GM12874 (cell line): ENCODE measurements at regions not wholly inside any gene's neighbourhood (a gene's known extent, or its start where the extent isn't known, plus 50 kb on each side); places are given as distances from the start of the nearest gene placed in this dataset.

ENCODE experiments used
- TF ChIP-seq, protein P1 (sequence below): IDR thresholded peaks from 2 replicates; pipeline ENCODE4 v1.5.1; 2011; ENCODE audit warnings: low read depth, mild to moderate bottlenecking, control low read depth, low read length, moderate library complexity; ENCODE audit not compliant: insufficient read depth

DNA sequence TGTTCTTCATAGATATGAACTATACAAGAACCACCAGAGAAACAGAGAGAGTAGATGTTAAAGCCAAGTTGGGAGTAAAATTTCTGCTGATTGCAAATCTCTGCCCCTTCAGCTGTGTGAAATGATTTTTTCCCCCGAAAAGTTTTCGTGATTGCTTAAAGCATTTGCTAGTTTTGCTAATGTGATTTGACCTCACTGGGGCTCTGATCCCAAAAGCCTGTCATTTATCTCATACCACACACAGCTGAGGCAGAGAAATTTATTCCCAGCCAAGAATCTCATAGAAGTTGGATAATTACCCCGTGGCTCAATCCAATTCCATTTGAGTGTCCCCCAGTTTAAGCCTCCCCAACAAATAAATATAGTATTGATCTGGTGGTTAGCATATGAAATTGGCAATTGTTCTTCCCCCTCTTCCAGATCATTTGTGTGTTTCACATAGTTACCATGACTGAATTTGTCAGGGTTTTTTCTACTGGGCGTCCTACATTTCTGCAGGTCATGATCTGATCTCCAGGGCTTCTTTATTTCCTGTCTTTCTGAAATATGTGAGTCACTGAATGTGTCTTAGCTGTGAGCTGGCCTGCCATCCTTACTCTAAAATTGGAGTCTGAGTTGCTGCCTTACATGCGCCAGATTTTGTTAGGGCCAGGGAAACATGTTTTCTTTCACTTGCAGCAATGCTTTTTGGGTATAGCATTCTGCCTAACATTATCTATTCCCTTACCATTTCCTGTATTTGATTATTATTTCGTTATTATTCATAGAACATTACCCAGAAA, 167.5 kb upstream of the FRMPD4 start:
- TF ChIP-seq, protein P1, sequence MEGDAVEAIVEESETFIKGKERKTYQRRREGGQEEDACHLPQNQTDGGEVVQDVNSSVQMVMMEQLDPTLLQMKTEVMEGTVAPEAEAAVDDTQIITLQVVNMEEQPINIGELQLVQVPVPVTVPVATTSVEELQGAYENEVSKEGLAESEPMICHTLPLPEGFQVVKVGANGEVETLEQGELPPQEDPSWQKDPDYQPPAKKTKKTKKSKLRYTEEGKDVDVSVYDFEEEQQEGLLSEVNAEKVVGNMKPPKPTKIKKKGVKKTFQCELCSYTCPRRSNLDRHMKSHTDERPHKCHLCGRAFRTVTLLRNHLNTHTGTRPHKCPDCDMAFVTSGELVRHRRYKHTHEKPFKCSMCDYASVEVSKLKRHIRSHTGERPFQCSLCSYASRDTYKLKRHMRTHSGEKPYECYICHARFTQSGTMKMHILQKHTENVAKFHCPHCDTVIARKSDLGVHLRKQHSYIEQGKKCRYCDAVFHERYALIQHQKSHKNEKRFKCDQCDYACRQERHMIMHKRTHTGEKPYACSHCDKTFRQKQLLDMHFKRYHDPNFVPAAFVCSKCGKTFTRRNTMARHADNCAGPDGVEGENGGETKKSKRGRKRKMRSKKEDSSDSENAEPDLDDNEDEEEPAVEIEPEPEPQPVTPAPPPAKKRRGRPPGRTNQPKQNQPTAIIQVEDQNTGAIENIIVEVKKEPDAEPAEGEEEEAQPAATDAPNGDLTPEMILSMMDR = no peak

DNA sequence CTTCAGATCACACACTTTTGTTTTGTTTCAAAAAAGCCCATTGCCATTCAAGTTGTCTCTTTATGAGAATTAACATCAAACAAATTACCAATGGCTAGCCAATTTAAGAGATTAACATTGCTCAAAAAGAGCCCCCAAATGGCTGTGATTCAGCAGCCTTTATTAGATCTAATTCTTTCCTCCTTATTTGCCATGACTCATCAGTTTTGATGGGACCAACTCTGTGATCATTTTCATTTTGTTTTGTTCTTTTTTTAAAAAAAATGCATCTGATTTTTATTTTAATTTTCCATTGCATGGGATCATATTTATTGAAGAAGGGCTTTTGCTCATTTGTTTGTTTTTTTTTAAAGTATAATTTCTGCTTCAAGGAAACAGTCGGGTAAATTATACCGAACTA, 161.6 kb upstream of the FRMPD4 start:
- TF ChIP-seq, protein P1 = no peak

DNA sequence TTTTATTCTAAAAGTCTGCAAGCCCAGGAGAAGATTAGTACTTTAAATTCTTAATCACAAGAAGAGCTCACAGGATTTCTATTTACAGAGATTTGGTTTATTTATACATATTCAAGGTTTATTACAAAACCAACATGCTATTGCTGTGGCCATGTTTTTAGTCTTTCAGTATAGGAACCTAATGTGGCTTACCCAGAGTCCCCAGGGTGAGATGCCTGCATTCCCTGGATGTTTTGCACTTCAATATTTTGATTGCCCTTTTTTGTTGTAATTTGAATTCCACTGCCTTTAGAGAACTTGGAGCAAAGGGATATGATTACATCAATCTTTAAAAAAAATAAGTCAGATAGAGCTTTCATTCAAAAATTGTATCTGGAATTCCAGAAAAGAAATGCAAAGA, 146.0 kb upstream of the FRMPD4 start:
- TF ChIP-seq, protein P1 = no peak

DNA sequence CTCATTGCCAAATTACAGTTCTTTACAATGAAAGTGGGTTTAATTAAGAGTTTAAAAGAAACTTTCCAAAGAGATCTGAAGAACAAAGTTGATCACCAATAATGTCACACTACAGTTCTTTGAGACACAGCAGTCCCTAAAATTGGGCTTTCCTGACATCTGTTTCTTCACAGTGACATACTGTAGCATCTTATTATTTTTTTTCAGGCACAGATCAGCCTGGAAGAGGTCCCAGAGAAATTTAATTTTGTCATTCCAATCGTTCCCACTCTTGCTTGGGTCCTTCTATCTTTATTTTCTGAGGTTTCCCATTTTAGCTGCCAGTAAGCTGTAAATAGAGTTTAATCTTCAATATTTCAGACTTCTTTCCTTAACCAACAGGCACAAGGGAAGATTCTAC, 143.1 kb upstream of the FRMPD4 start:
- TF ChIP-seq, protein P1 = no peak

DNA sequence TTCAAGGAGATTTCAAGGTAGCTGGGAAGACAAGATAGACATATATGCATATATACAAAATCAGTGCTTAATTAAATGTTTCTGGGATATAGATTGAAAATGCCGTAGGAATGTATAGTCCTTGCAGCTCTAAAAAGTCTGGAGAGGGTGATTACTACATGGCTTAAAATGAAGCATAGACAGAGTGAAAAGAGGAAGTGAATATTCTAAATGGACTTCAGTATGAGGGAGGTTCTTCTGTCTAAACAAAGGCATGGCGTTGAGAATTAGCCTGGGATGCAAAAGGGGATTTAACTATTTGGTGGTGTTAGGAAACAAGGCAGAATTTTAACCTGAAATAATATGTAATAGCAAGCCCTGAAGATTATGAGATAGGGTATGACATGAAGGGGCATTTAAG, 141.5 kb upstream of the FRMPD4 start:
- TF ChIP-seq, protein P1 = no peak

DNA sequence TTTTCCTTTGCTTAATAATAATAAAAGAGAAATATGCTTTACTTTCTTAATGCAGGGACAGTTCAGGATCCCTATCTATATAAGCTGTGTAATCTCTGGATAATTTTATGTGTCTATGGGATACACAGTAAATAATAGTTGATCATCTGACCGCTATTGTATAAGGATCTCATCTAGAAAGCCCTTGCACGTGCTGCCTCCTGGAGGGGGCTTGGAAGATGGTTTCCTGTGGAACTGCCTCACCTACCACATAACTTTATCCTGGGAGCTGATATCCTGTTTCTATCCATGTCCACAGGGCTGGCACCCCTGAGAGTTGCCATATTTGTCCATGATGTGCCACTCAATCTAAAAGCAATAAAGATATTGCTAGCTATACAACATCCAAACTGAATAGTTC, 139.3 kb upstream of the FRMPD4 start:
- TF ChIP-seq, protein P1 = no peak

DNA sequence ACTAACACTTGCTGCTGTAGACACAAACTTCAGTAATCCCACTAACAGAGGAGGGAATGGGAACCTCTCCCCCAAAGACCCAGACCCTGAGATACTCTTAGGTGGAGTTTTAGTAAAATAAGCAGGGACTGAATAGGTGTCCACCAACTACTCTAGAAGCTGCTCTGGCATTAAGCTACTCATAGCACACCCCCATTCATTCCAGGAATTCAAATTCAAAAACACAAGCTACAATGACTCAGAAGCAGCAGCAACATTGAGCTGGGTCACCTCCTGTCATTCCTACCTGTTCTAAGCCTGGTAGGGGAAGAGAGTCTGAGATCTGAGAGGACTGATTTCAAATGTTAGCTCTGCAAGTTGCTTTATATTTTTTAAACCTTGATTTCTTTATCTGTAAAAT, 135.4 kb upstream of the FRMPD4 start:
- TF ChIP-seq, protein P1 = no peak
